Hepatocyte (in vitro differentiated cells): ENCODE measurements at regions not wholly inside any gene's neighbourhood (a gene's known extent, or its start where the extent isn't known, plus 50 kb on each side); places are given as distances from the start of the nearest gene placed in this dataset.

Experiments
- CTCF ChIP-seq: fragments of 200-600 bp; sonication (generic); IDR thresholded peaks from 2 replicates; pipeline ENCODE4 v1.5.1; 2016; ENCODE audit warnings: antibody characterized with exemption, mild to moderate bottlenecking; ENCODE audit not compliant: poor library complexity
- EZH2 ChIP-seq: fragments of 200-600 bp; sonication (generic); IDR thresholded peaks from 2 replicates; pipeline ENCODE4 v1.6.1; 2016; ENCODE audit warnings: antibody characterized with exemption, mild to moderate bottlenecking, borderline replicate concordance
- EZH2phosphoT487 ChIP-seq: fragments of 200-600 bp; sonication (generic); IDR thresholded peaks from one replicate; pipeline ENCODE4 v1.6.1; 2018; ENCODE audit warnings: antibody characterized with exemption, mild to moderate bottlenecking, low read depth, moderate library complexity; ENCODE audit not compliant: unreplicated experiment, severe bottlenecking

GRCh38 chr2:79437433-79438267 lies 75.2 kb upstream of the CTNNA2 start:
- TF ChIP-seq CTCF: no peak
- TF ChIP-seq EZH2phosphoT487: no peak
- no peak for TF ChIP-seq EZH2
